ENCODE measurements at regions not wholly inside any gene's neighbourhood (a gene's known extent, or its start where the extent isn't known, plus 50 kb on each side); places are given as distances from the start of the nearest gene placed in this dataset.

DNA sequence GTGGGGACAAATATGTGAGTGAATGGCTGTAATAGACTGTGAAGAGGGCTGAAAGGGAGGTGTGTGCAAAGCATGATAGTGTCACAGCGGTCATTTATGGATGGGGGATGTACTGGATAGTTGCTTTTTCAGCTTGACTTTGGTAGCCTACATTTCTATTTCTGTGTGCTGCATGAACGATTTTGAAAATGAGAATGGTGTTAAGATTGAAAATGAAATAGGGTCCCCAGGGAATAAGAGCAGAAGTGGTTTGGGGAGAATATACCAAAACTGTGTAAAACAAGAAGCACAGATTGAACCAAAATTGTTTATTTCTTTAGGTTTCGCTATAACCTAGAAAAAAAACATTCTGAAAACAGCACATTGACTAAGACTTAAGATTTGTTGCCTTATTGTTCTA, 58.8 kb upstream of the CLNK start:
- Histone ChIP-seq H3K27me3 (ENCODE audit: control insufficient read depth, insufficient read depth, low read length) (no peaks in the 10 kb centered on the region), H3K36me3 (ENCODE audit: control insufficient read depth, insufficient read depth, low read length) (no peaks in the 10 kb centered on the region), H3K4me3 (ENCODE audit: low read depth, low read length) (no peak overlapping the region)
- DNase-seq (ENCODE audit: low read depth) (no peak), FAIRE-seq (no peak)
- TF ChIP-seq, protein P1, sequence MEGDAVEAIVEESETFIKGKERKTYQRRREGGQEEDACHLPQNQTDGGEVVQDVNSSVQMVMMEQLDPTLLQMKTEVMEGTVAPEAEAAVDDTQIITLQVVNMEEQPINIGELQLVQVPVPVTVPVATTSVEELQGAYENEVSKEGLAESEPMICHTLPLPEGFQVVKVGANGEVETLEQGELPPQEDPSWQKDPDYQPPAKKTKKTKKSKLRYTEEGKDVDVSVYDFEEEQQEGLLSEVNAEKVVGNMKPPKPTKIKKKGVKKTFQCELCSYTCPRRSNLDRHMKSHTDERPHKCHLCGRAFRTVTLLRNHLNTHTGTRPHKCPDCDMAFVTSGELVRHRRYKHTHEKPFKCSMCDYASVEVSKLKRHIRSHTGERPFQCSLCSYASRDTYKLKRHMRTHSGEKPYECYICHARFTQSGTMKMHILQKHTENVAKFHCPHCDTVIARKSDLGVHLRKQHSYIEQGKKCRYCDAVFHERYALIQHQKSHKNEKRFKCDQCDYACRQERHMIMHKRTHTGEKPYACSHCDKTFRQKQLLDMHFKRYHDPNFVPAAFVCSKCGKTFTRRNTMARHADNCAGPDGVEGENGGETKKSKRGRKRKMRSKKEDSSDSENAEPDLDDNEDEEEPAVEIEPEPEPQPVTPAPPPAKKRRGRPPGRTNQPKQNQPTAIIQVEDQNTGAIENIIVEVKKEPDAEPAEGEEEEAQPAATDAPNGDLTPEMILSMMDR (IDR thresholded peaks at IDR 0.05; ENCODE audit: insufficient read depth, low read length, severe bottlenecking), result no peak

DNA sequence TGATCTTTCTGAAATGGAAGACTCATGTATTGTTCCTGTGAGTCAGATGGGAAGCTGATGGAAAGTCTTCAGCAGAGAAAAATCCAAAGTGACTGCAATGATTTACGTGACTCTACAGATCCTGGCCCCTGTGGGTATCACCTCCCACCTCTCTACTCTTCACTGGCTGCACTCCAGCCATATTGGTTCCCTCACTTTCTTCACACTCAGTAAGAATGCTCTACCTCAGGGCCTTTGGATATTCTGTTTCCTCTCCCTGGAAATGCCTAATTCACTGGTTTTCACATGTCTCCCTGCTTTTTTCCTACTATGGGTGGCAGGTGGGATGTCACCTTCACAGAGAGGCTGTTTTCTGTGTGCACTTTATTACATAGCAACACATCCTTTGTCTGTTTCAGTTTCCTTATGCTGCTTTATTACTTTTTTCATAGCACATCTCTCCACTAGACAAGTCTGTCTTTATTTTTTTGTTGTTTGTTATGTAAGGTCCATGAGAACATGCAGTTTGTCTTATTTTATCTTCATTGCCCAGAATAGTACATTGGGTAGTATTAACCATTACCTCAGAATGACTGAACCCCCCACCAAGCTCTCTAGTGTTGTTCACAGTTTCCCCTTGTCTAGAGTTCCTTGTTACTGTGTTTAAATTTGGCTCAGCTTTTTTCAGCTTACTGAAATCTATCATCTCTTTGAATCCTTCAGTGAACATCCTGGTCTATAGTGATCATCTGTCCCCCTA, 57.6 kb upstream of the CLNK start:
- FAIRE-seq (no peak), DNase-seq (ENCODE audit: low read depth) (no peak)
- H3K36me3 ChIP-seq (ENCODE audit: control insufficient read depth, insufficient read depth, low read length), result no peaks in the 10 kb centered on the region
- no peaks in the 10 kb centered on the region for H3K27me3 ChIP-seq (ENCODE audit: control insufficient read depth, insufficient read depth, low read length)
- no peak overlapping the region for H3K4me3 ChIP-seq (ENCODE audit: low read depth, low read length)
- TF ChIP-seq, protein P1 (IDR thresholded peaks at IDR 0.05; ENCODE audit: insufficient read depth, low read length, severe bottlenecking), result no peak

DNA sequence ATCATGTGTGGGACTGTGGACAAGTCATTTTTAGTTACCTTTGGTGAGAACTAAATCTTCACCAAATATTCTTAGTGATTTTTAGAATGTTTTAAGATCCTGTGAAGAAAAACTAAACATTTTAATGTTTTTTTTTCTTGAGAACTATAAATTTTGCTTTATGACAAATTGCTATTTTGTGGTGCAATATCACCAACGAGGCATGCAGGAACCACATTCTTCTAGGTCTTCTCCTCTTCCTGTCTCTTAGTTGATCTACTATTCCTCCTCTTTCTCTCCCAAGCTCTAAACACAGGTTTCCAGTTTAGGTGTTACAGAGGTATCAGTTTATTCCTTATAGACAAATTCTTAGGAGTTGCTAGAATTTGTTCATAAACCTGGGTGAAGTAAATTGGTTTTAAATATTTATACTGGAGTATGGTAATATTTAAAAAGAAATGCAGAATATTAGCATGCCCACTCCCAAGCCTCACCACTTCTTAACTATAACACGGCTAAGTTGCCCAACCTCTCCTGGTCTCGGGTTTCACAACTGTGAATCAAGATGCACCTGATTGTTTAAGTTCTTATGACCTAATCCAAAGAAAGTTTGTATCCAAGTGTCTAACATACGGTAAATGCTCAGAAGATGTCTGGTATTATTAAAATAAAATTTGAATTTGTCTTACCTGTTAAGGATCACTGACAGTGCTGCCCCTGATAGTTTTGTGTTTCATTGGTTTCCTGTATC, 56.5 kb upstream of the CLNK start:
- Histone ChIP-seq H3K36me3 (ENCODE audit: control insufficient read depth, insufficient read depth, low read length) (no peaks in the 10 kb centered on the region), H3K27me3 (ENCODE audit: control insufficient read depth, insufficient read depth, low read length) (no peaks in the 10 kb centered on the region), H3K4me3 (ENCODE audit: low read depth, low read length) (no peak overlapping the region)
- DNase-seq (ENCODE audit: low read depth) (peak; percentile 72), FAIRE-seq (no peak)
- TF ChIP-seq, protein P1 (IDR thresholded peaks at IDR 0.05; ENCODE audit: insufficient read depth, low read length, severe bottlenecking), result no peak

DNA sequence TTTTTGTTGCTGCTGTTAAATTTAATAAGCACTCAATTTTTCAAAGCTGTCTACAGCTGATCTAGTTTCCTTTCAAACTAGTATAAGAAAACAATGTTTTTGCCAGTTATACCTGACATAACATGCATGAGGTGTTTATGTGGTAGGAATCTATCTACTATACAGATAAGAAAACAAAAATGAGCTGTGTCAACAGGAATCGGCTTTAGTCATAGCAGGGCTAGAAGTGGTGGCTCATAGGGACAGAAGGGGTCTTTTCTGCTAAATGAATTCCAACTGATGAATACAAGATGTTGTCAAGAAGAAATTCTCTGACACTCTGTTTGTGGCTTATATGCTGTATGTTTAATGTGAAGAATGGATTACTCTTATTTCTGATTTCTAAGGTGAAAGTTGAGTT, 55.7 kb upstream of the CLNK start:
- DNase-seq (ENCODE audit: low read depth), result peak; percentile 54
- TF ChIP-seq, protein P1 (IDR thresholded peaks at IDR 0.05; ENCODE audit: insufficient read depth, low read length, severe bottlenecking), result no peak
- Histone ChIP-seq H3K27me3 (ENCODE audit: control insufficient read depth, insufficient read depth, low read length) (no peaks in the 10 kb centered on the region), H3K36me3 (ENCODE audit: control insufficient read depth, insufficient read depth, low read length) (no peaks in the 10 kb centered on the region), H3K4me3 (ENCODE audit: low read depth, low read length) (no peak overlapping the region)
- no peak for FAIRE-seq

DNA sequence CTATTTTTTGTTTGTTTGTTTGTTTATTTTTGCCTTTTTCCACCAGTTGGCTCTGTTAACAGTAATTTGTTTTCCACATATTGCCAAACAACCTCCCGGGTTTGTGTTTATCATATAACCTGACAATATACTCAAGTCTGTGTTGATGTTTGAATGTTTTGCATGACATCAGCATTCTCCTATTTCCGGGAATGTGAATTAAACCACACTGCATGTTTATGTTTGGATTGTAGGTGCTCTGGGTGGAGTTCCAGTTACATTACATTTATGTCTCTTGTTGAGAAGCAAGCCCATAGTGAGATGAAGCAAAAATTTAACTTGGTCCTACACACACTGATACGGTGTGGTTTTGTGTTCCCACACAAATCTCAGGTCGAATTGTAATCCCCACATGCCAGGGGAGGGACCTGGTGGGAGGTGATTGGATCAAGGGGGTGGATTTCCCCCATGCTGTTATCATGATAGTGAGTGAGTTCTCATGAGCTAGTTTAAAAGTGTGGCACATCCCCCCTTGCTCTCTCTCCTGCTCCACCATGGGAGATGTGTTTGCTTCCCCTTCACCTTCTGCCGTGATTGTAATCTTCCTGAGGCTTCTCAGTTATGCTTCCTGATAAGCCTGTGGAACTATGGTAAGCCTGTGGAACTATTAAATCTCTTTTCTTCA, 54.4 kb upstream of the CLNK start:
- Histone ChIP-seq H3K36me3 (ENCODE audit: control insufficient read depth, insufficient read depth, low read length) (no peaks in the 10 kb centered on the region), H3K4me3 (ENCODE audit: low read depth, low read length) (no peak overlapping the region), H3K27me3 (ENCODE audit: control insufficient read depth, insufficient read depth, low read length) (no peaks in the 10 kb centered on the region)
- FAIRE-seq (no peak), DNase-seq (ENCODE audit: low read depth) (peak; percentile 57)
- TF ChIP-seq, protein P1 (IDR thresholded peaks at IDR 0.05; ENCODE audit: insufficient read depth, low read length, severe bottlenecking), result no peak
